H1 (cell line): ENCODE measurements at regions not wholly inside any gene's neighbourhood (a gene's known extent, or its start where the extent isn't known, plus 50 kb on each side); places are given as distances from the start of the nearest gene placed in this dataset.

Source experiments
- CTCF ChIA-PET: fragments of 300-600 bp; sonication (Branson Sonifier 250); formaldehyde crosslinking; loops from one replicate; lab custom pipeline; 2021; ENCODE audit not compliant: partially characterized antibody; lab: Charles Lee
- POLR2A ChIA-PET: fragments of 300-600 bp; sonication (Branson Sonifier 250); formaldehyde crosslinking; loops from one replicate; lab custom pipeline; 2021; ENCODE audit warnings: inconsistent platforms; ENCODE audit not compliant: partially characterized antibody; lab: Charles Lee
- DNase-seq, 2 experiments: peaks; one replicate each; pipeline versions ENCODE4 v3.0.0 to v3.0.0-alpha.2; 2010 to 2022; ENCODE audit warnings: low spot score in 2 of 2, low read depth in 1 of 2, mixed read lengths in 1 of 2
- FAIRE-seq: peaks from 2 replicates; lab custom pipeline; 2011; peaks lifted over from hg19 to GRCh38; lab: Jason Lieb, UNC
- H2AFZ ChIP-seq: 2 replicates; pipeline ENCODE4 v1.8.1; 2012; ENCODE audit warnings: low read length, inconsistent platforms
- H2AK5ac ChIP-seq: 2 replicates; pipeline ENCODE4 v1.6.1; 2013; ENCODE audit warnings: low read depth, low read length
- H2BK120ac ChIP-seq: replicated peaks from 2 replicates; pipeline ENCODE3; 2013; ENCODE audit warnings: low read depth, low read length, inconsistent platforms
- H2BK12ac ChIP-seq: 2 replicates; pipeline ENCODE4 v1.6.1; 2013; ENCODE audit warnings: low read depth, low read length
- H2BK15ac ChIP-seq: 2 replicates; pipeline ENCODE4 v1.6.1; 2013; ENCODE audit warnings: low read length
- H2BK20ac ChIP-seq: 2 replicates; pipeline ENCODE4 v1.6.1; 2013; ENCODE audit warnings: low read length
- H2BK5ac ChIP-seq: 2 replicates; pipeline ENCODE4 v1.6.1; 2013; ENCODE audit warnings: low read depth, low read length
- H3K14ac ChIP-seq: 2 replicates; pipeline ENCODE4 v1.6.1; 2013; ENCODE audit warnings: inconsistent platforms; ENCODE audit not compliant: insufficient read length
- H3K18ac ChIP-seq: 2 replicates; pipeline ENCODE4 v1.6.1; 2013; ENCODE audit warnings: low read length; ENCODE audit errors: extremely low read depth
- H3K23ac ChIP-seq: 2 replicates; pipeline ENCODE4 v1.6.1; 2013; ENCODE audit warnings: inconsistent platforms; ENCODE audit not compliant: insufficient read length
- H3K23me2 ChIP-seq: 2 replicates; pipeline ENCODE4 v1.6.1; 2013; ENCODE audit warnings: low read depth, low read length
- H3K27ac ChIP-seq: 2 replicates; pipeline ENCODE4 v1.6.1; 2011; ENCODE audit warnings: low read depth, low read length, inconsistent platforms
- H3K27me3 ChIP-seq, 4 experiments: replicated peaks in 1 of 4; 1 replicate in 1 of 4; 2 replicates in 3 of 4; pipeline versions ENCODE4 v1.6.1 to v1.8.1; 2011 to 2013; ENCODE audit warnings: low read length in 3 of 4, mild to moderate bottlenecking in 3 of 4, inconsistent platforms in 2 of 4, mixed read lengths in 2 of 4, moderate library complexity in 1 of 4; ENCODE audit not compliant: control insufficient read depth in 3 of 4, insufficient read depth in 3 of 4; ENCODE audit errors: extremely low read depth in 1 of 4
- H3K36me3 ChIP-seq, 4 experiments: 2 replicates each; pipeline versions ENCODE4 v1.6.1 to v1.8.1; 2011 to 2013; ENCODE audit warnings: mild to moderate bottlenecking in 4 of 4, low read length in 3 of 4, moderate library complexity in 2 of 4, control low read depth in 1 of 4, inconsistent platforms in 1 of 4; ENCODE audit not compliant: insufficient read depth in 4 of 4, control insufficient read depth in 2 of 4
- H3K4ac ChIP-seq: replicated peaks from 2 replicates; pipeline ENCODE3; 2013; ENCODE audit warnings: low read length, low read depth, mixed read lengths, inconsistent platforms; ENCODE audit not compliant: insufficient read length
- H3K4me1 ChIP-seq, 4 experiments: replicated peaks in 1 of 4; 1 replicate in 1 of 4; 2 replicates in 3 of 4; pipeline versions ENCODE4 v1.6.1 to v1.8.1; 2011 to 2013; ENCODE audit warnings: low read length in 3 of 4, inconsistent platforms in 2 of 4, mixed read lengths in 1 of 4; ENCODE audit not compliant: insufficient read depth in 4 of 4, control insufficient read depth in 3 of 4
- H3K4me2 ChIP-seq, 2 experiments: 2 replicates each; pipeline versions ENCODE4 v1.6.1 to v1.8.1; 2011 to 2013; ENCODE audit warnings: low read depth in 2 of 2, low read length in 2 of 2, control low read depth in 1 of 2, inconsistent platforms in 1 of 2, mild to moderate bottlenecking in 1 of 2; ENCODE audit not compliant: insufficient read depth in 1 of 2
- H3K4me3 ChIP-seq, 4 experiments: fragments of 200-600, 300-600 bp in 1 of 4; sonication (generic), shearing (Covaris generic), sonication (Bioruptor Twin) in 1 of 4; 2 replicates each; pipeline versions ENCODE4 v1.5.1 to v1.8.1; 2011 to 2016; ENCODE audit warnings: low read length in 4 of 4, low read depth in 3 of 4, control low read depth in 2 of 4, inconsistent platforms in 2 of 4, mild to moderate bottlenecking in 2 of 4, mixed read lengths in 1 of 4, moderate library complexity in 1 of 4; ENCODE audit not compliant: insufficient read depth in 2 of 4; ENCODE audit errors: extremely low read depth in 1 of 4
- H3K56ac ChIP-seq: replicated peaks from 2 replicates; pipeline ENCODE3; 2013; ENCODE audit warnings: low read depth, mild to moderate bottlenecking, mixed read lengths, low read length, inconsistent platforms; ENCODE audit not compliant: insufficient read length
- H3K79me1 ChIP-seq: 2 replicates; pipeline ENCODE4 v1.6.1; 2013; ENCODE audit warnings: low read depth, low read length, control low read depth
- H3K79me2 ChIP-seq, 2 experiments: 2 replicates each; pipeline versions ENCODE4 v1.6.1 to v1.8.1; 2012 to 2013; ENCODE audit warnings: low read length in 2 of 2, mild to moderate bottlenecking in 2 of 2, inconsistent platforms in 1 of 2; ENCODE audit not compliant: insufficient read depth in 2 of 2, control insufficient read depth in 1 of 2
- H3K9ac ChIP-seq, 4 experiments: replicated peaks in 1 of 4; 1 replicate in 1 of 4; 2 replicates in 3 of 4; pipeline versions ENCODE4 v1.6.1 to v1.8.1; 2011 to 2013; ENCODE audit warnings: low read depth in 3 of 4, low read length in 3 of 4, control low read depth in 2 of 4, mild to moderate bottlenecking in 2 of 4, moderate library complexity in 2 of 4, inconsistent platforms in 1 of 4; ENCODE audit errors: extremely low read depth in 1 of 4
- H3K9me3 ChIP-seq, 2 experiments: 2 replicates each; pipeline versions ENCODE4 v1.6.1 to v1.8.1; 2012 to 2013; ENCODE audit warnings: mild to moderate bottlenecking in 2 of 2, moderate library complexity in 2 of 2, control low read depth in 1 of 2, inconsistent platforms in 1 of 2, low read depth in 1 of 2, low read length in 1 of 2, mixed read lengths in 1 of 2; ENCODE audit not compliant: insufficient read depth in 2 of 2
- H4K20me1 ChIP-seq, 2 experiments: replicated peaks in 1 of 2; 2 replicates each; pipeline versions ENCODE3 to v1.8.1; 2011 to 2013; ENCODE audit warnings: inconsistent platforms in 2 of 2, low read length in 2 of 2, mild to moderate bottlenecking in 1 of 2; ENCODE audit not compliant: insufficient read depth in 2 of 2, control insufficient read depth in 1 of 2
- H4K5ac ChIP-seq: 2 replicates; pipeline ENCODE4 v1.6.1; 2013; ENCODE audit warnings: low read length, low read depth, mixed read lengths, inconsistent platforms; ENCODE audit not compliant: insufficient read length
- H4K8ac ChIP-seq: 2 replicates; pipeline ENCODE4 v1.8.0; 2013; ENCODE audit warnings: mild to moderate bottlenecking, moderate library complexity, low read length, inconsistent platforms; ENCODE audit not compliant: insufficient read depth; ENCODE audit errors: extremely low read depth
- H4K91ac ChIP-seq: replicated peaks from 2 replicates; pipeline ENCODE3; 2013; ENCODE audit warnings: low read length, mixed read lengths, inconsistent platforms; ENCODE audit not compliant: insufficient read length
- BRCA1 ChIP-seq: IDR thresholded peaks from 2 replicates; pipeline ENCODE4 v1.6.1; 2012; ENCODE audit warnings: low read depth, low read length, improper control_type of control experiment
- CBX5 ChIP-seq: fragments of 300-800, 300-1000 bp; sonication (generic); IDR thresholded peaks from 2 replicates; pipeline ENCODE4 v1.7.1; 2016; ENCODE audit warnings: antibody characterized with exemption, low read length, low read depth
- CHD1 ChIP-seq: IDR thresholded peaks from 2 replicates; pipeline ENCODE4 v1.6.1; 2012; ENCODE audit warnings: low read depth, low read length, improper control_type of control experiment
- NANOG ChIP-seq: IDR thresholded peaks from 2 replicates; pipeline ENCODE4 v1.6.1; 2011; ENCODE audit warnings: low read length, low read depth, mild to moderate bottlenecking, inconsistent platforms; ENCODE audit not compliant: insufficient read depth, poor library complexity, severe bottlenecking
- POLR2A ChIP-seq, 2 experiments: IDR thresholded peaks; 1 replicate in 1 of 2; 2 replicates in 1 of 2; pipeline ENCODE4 v1.6.1; 2011; ENCODE audit warnings: low read depth in 2 of 2, low read length in 2 of 2, mild to moderate bottlenecking in 2 of 2; ENCODE audit errors: control extremely low read depth in 1 of 2
- RXRA ChIP-seq: IDR thresholded peaks from 2 replicates; pipeline ENCODE4 v1.6.1; 2011; ENCODE audit warnings: low read depth, mild to moderate bottlenecking, low read length, moderate library complexity; ENCODE audit not compliant: insufficient read depth
- SAP30 ChIP-seq: fragments of 300-600 bp; sonication (generic); IDR thresholded peaks from 2 replicates; pipeline ENCODE4 v1.7.1; 2012; ENCODE audit warnings: low read length, moderate library complexity, mild to moderate bottlenecking, inconsistent platforms; ENCODE audit not compliant: insufficient read depth, insufficient replicate concordance
- SRF ChIP-seq: IDR thresholded peaks from 2 replicates; pipeline ENCODE4 v1.6.1; 2011; ENCODE audit warnings: mild to moderate bottlenecking, low read depth, low read length, moderate library complexity
- TEAD4 ChIP-seq: IDR thresholded peaks from 2 replicates; pipeline ENCODE4 v1.6.1; 2012; ENCODE audit warnings: low read depth, low read length, inconsistent platforms, mixed read lengths
- WGBS, 2 experiments: shearing (Covaris generic) in 1 of 2; methylation state at CpG; one replicate each; pipeline versions ENCODE4 v1.1.6 to v1.1.7; 2013 to 2015; ENCODE audit warnings: low lambda C conversion rate in 2 of 2, mixed read lengths in 2 of 2, inconsistent platforms in 1 of 2, low coverage in 1 of 2, missing lambda C conversion rate in 1 of 2; ENCODE audit not compliant: insufficient replicate concordance in 2 of 2, insufficient coverage in 1 of 2, insufficient read length in 1 of 2; ENCODE audit errors: extremely low coverage in 1 of 2, missing lambda C conversion rate in 1 of 2; 5-methylcytosine and 5-hydroxymethylcytosine counted together
- TF ChIP-seq, protein P1 (sequence below): IDR thresholded peaks from 2 replicates; pipeline ENCODE4 v1.6.1; 2012; ENCODE audit warnings: inconsistent platforms

GRCh38 chr1:82991569-82991968, 1007.4 kb downstream of the TTLL7 start:
- H3K27me3 ChIP-seq: no peaks in the 10 kb centered on the region
- no peak overlapping the region for H3K9ac ChIP-seq
- H2BK20ac ChIP-seq: no peak overlapping the region
- no peak overlapping the region for H3K4me2 ChIP-seq
- no peaks in the 10 kb centered on the region for H3K4me1 ChIP-seq
- no peak overlapping the region for H3K56ac ChIP-seq
- H4K5ac ChIP-seq: no peak overlapping the region
- no peak overlapping the region for H2BK12ac ChIP-seq
- H4K8ac ChIP-seq: no peak overlapping the region
- 89% methylated on average over 2 of the region's 2 CpGs; no CpG with 5 or more reads in 1 of the 2 experiments for WGBS, 2 experiments
- DNase-seq (no peak), FAIRE-seq (no peak)
- ChIA-PET POLR2A (no interaction called here), CTCF (no interaction called here)
- H3K18ac ChIP-seq: no peak overlapping the region
- 0 out of 4 replicates have a peak, but pooled peaks cover 0 to 2% of the 10 kb centered on the region in 2 experiments for H3K9me3 ChIP-seq
- H3K27ac ChIP-seq: no peak overlapping the region
- no peak overlapping the region for H3K4ac ChIP-seq
- no peak overlapping the region for H3K23ac ChIP-seq
- H3K14ac ChIP-seq: no peak overlapping the region
- no peak overlapping the region for H2AFZ ChIP-seq
- no peaks in the 10 kb centered on the region; the same call in 1 of the 2 replicates for H3K23me2 ChIP-seq
- no peak overlapping the region for H2BK120ac ChIP-seq
- no peak overlapping the region for H2BK15ac ChIP-seq
- H3K79me1 ChIP-seq: no peaks in the 10 kb centered on the region
- TF ChIP-seq SAP30 (no peak), NANOG (no peak), RXRA (no peak), CBX5 (no peak), CHD1 (no peak), POLR2A (IDR thresholded peaks at IDR 0.05; ENCODE audit: control extremely low read depth in 1 of 2, low read depth in 2 of 2, low read length in 2 of 2) (no peak), TEAD4 (no peak), SRF (no peak), BRCA1 (no peak)
- TF ChIP-seq, protein P1, sequence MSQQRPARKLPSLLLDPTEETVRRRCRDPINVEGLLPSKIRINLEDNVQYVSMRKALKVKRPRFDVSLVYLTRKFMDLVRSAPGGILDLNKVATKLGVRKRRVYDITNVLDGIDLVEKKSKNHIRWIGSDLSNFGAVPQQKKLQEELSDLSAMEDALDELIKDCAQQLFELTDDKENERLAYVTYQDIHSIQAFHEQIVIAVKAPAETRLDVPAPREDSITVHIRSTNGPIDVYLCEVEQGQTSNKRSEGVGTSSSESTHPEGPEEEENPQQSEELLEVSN: no peak
- no peak overlapping the region for H3K4me3 ChIP-seq
- H2BK5ac ChIP-seq: no peak overlapping the region
- H2AK5ac ChIP-seq: no peak overlapping the region
- no peaks in the 10 kb centered on the region for H3K79me2 ChIP-seq
- H3K36me3 ChIP-seq: no peaks in the 10 kb centered on the region
- H4K20me1 ChIP-seq: no peaks in the 10 kb centered on the region
- H4K91ac ChIP-seq: no peak overlapping the region
